Esophagus mucosa (tissue), 1 donor: ENCODE measurements at regions not wholly inside any gene's neighbourhood (a gene's known extent, or its start where the extent isn't known, plus 50 kb on each side); places are given as distances from the start of the nearest gene placed in this dataset.
A peak's percentile ranks its signal among the peaks of the same experiment; 100 is the strongest.
"Not testable (repeated sequence)": the region's sequence is repeated elsewhere in the genome, so short reads cannot be mapped to it uniquely, and the experiment has no call there.

Experiments used
- ATAC-seq: fragments of 200-7000 bp; cut with Tn5 transposase; one replicate; pipeline ENCODE4 v1.9.1; 2020
- donor health status: DM: yes; HTN: yes; CAD: no.

- no peak for ATAC-seq
Observed at GRCh38 chr10:33732161-33732680, 397.8 kb upstream of the NRP1 start.

- no peak for ATAC-seq
Observed at GRCh38 chr10:33731322-33731721, 396.9 kb upstream of the NRP1 start.

GRCh38 chr10:33725430-33725829 is 391.0 kb upstream of the NRP1 start:
- ATAC-seq, result no peak

- peak; percentile 58 for ATAC-seq
Observed at GRCh38 chr10:33723181-33723580, 388.7 kb upstream of the NRP1 start.

- ATAC-seq, result no peak
Observed at GRCh38 chr10:33722067-33722466, 387.6 kb upstream of the NRP1 start.

GRCh38 chr10:33721509-33721908 is 387.0 kb upstream of the NRP1 start:
- no peak for ATAC-seq

- ATAC-seq, result no peak
Observed at GRCh38 chr10:33720161-33720560, 385.7 kb upstream of the NRP1 start.

- no peak for ATAC-seq
Observed at GRCh38 chr10:33719005-33719703, 384.7 kb upstream of the NRP1 start.

GRCh38 chr10:33716501-33717267 is 382.2 kb upstream of the NRP1 start:
- no peak for ATAC-seq

- ATAC-seq, result no peak
Observed at GRCh38 chr10:33715303-33715975, 381.0 kb upstream of the NRP1 start.

GRCh38 chr10:33712825-33713224 is 378.4 kb upstream of the NRP1 start:
- no peak for ATAC-seq

- no peak for ATAC-seq
Observed at GRCh38 chr10:33710006-33710405, 375.5 kb upstream of the NRP1 start.

GRCh38 chr10:33709008-33709753 is 374.7 kb upstream of the NRP1 start:
- no peak for ATAC-seq

GRCh38 chr10:33708561-33708960 is 374.1 kb upstream of the NRP1 start:
- no peak for ATAC-seq

GRCh38 chr10:33706746-33707145 is 372.3 kb upstream of the NRP1 start:
- ATAC-seq, result no peak

- peak; percentile 33 for ATAC-seq
Observed at GRCh38 chr10:33706191-33706590, 371.7 kb upstream of the NRP1 start.

GRCh38 chr10:33704214-33704830 is 369.9 kb upstream of the NRP1 start:
- ATAC-seq, result no peak

GRCh38 chr10:33703501-33704213 is 369.2 kb upstream of the NRP1 start:
- peak; percentile 37 for ATAC-seq

- no peak for ATAC-seq
Observed at GRCh38 chr10:33698033-33698432, 363.6 kb upstream of the NRP1 start.

GRCh38 chr10:33697016-33697415 is 362.5 kb upstream of the NRP1 start:
- no peak for ATAC-seq

GRCh38 chr10:33695536-33695935 is 361.1 kb upstream of the NRP1 start:
- ATAC-seq, result no peak

GRCh38 chr10:33690536-33690935 is 356.1 kb upstream of the NRP1 start:
- not testable (repeated sequence) for ATAC-seq
